ENCODE measurements at regions not wholly inside any gene's neighbourhood (a gene's known extent, or its start where the extent isn't known, plus 50 kb on each side); places are given as distances from the start of the nearest gene placed in this dataset.

DNA sequence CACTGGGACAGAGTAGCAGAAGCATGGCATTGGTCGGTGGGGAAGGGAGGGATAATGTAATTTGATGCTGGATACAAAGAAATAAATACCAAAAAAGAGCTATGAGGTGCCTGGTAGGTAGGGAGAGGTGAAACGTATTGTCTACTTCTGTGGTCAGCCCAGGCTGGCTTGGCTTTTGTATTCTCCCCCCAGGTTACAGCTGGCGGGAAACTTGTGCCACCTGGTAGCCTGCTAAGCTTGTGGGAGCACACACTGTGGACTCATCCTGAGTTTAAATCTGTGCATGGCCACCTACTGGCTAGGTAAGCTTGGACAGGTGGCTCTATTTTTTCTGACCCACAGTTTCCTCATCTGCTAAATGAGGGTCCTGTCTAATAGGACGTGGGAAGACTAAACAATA is 165.2 kb upstream of the E2F8 start:
- Histone ChIP-seq H4K20me1 (replicated peaks; ENCODE audit: control insufficient read depth, extremely low read depth, insufficient read depth, low read length) (no peaks in the 10 kb centered on the region), H3K9me3 (replicated peaks; ENCODE audit: control insufficient read depth, insufficient read depth, low read length) (no peaks in the 10 kb centered on the region), H3K4me2 (ENCODE audit: insufficient read depth, low read length) (no peak overlapping the region), H3K9me1 (replicated peaks; ENCODE audit: control insufficient read depth, extremely low read depth, insufficient read depth, low read length) (no peaks in the 10 kb centered on the region), H3K27me3 (ENCODE audit: control insufficient read depth in 2 of 2, insufficient read depth in 2 of 2, low read length in 2 of 2) (no peaks in the 10 kb centered on the region), H3K4me3 (replicated peaks in 1 of 3; ENCODE audit: insufficient read depth in 1 of 3, low read depth in 1 of 3, low read length in 3 of 3) (no peak overlapping the region), H2AFZ (ENCODE audit: low read depth, low read length) (no peak overlapping the region), H3K36me3 (ENCODE audit: control insufficient read depth in 2 of 2, extremely low read depth in 1 of 2, insufficient read depth in 2 of 2, low read length in 2 of 2) (no peaks in the 10 kb centered on the region), H3K79me2 (ENCODE audit: control insufficient read depth, insufficient read depth, low read length) (no peaks in the 10 kb centered on the region), H3K27ac (ENCODE audit: insufficient read depth, low read depth, low read length) (no peak overlapping the region), H3K9ac (replicated peaks; ENCODE audit: extremely low read depth, insufficient read depth, low read length) (no peak overlapping the region), H3K4me1 (ENCODE audit: control insufficient read depth, extremely low read depth, insufficient read depth, low read length) (no peaks in the 10 kb centered on the region)
- intact Hi-C loops (cut with micrococcal nuclease) = no loop called here
- POLR2A ChIA-PET = no interaction called here
- TF ChIP-seq MYC (IDR thresholded peaks at IDR 0.05; ENCODE audit: low read depth, low read length) (no peak), FOS (IDR thresholded peaks at IDR 0.05; ENCODE audit: borderline replicate concordance, insufficient read depth, low read length) (no peak), JUN (IDR thresholded peaks at IDR 0.05; ENCODE audit: borderline replicate concordance, insufficient read depth, insufficient read length, low read depth) (no peak), GATA2 (IDR thresholded peaks at IDR 0.05; ENCODE audit: insufficient read depth, insufficient read length, low read depth, low read length) (no peak), POLR2A (IDR thresholded peaks at IDR 0.05; ENCODE audit: low read depth, low read length) (no peak), EZH2 (IDR thresholded peaks at IDR 0.05; ENCODE audit: borderline replicate concordance, low read depth, low read length, severe bottlenecking) (no peak), POLR2AphosphoS5 (IDR thresholded peaks at IDR 0.05; ENCODE audit: insufficient read depth, low read depth, low read length) (no peak)
- TF ChIP-seq, protein P1, sequence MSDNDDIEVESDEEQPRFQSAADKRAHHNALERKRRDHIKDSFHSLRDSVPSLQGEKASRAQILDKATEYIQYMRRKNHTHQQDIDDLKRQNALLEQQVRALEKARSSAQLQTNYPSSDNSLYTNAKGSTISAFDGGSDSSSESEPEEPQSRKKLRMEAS (IDR thresholded peaks at IDR 0.05; ENCODE audit: insufficient read depth, insufficient read length) = no peak
- TF ChIP-seq, protein P2, sequence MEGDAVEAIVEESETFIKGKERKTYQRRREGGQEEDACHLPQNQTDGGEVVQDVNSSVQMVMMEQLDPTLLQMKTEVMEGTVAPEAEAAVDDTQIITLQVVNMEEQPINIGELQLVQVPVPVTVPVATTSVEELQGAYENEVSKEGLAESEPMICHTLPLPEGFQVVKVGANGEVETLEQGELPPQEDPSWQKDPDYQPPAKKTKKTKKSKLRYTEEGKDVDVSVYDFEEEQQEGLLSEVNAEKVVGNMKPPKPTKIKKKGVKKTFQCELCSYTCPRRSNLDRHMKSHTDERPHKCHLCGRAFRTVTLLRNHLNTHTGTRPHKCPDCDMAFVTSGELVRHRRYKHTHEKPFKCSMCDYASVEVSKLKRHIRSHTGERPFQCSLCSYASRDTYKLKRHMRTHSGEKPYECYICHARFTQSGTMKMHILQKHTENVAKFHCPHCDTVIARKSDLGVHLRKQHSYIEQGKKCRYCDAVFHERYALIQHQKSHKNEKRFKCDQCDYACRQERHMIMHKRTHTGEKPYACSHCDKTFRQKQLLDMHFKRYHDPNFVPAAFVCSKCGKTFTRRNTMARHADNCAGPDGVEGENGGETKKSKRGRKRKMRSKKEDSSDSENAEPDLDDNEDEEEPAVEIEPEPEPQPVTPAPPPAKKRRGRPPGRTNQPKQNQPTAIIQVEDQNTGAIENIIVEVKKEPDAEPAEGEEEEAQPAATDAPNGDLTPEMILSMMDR (IDR thresholded peaks at IDR 0.05; ENCODE audit: extremely low read depth in 1 of 2, insufficient read depth in 1 of 2, low read depth in 1 of 2, low read length in 2 of 2) = no peak
- no peak for FAIRE-seq
- DNase-seq (ENCODE audit: low read depth, low spot score) = no peak
- BruUV-seq (replicated peaks) = no TSS peak
- dilution Hi-C loops (cut with MboI; ENCODE audit: extremely low pct_ligation_motif_present, low sequenced_read_pairs) = no loop called here
- CTCF ChIA-PET = no interaction called here

All from endothelial cell of umbilical vein (primary cell).